HG03520 (cell line): ENCODE measurements at regions not wholly inside any gene's neighbourhood (a gene's known extent, or its start where the extent isn't known, plus 50 kb on each side); places are given as distances from the start of the nearest gene placed in this dataset.
"Not testable (repeated sequence)": the region's sequence is repeated elsewhere in the genome, so short reads cannot be mapped to it uniquely, and the experiment has no call there.

Experiments
- ATAC-seq: cut with Tn5 transposase; IDR thresholded peaks from one replicate; pipeline ENCODE4 v1.9.1; 2021; ENCODE audit warnings: mild to moderate bottlenecking, moderate library complexity; ENCODE audit not compliant: unreplicated experiment

GRCh38 chr6:93849857-93850256, 430.5 kb upstream of the EPHA7 start:
- no peak for ATAC-seq

- no peak for ATAC-seq
These were observed 428.8 kb upstream of the EPHA7 start for GRCh38 chr6:93848031-93848742.

GRCh38 chr6:93842178-93842577, 422.8 kb upstream of the EPHA7 start:
- ATAC-seq, result no peak

GRCh38 chr6:93835451-93836145, 416.2 kb upstream of the EPHA7 start:
- not testable (repeated sequence) for ATAC-seq

GRCh38 chr6:93835026-93835425, 415.7 kb upstream of the EPHA7 start:
- ATAC-seq, result not testable (repeated sequence)

GRCh38 chr6:93833326-93833725, 414.0 kb upstream of the EPHA7 start:
- ATAC-seq, result not testable (repeated sequence)

GRCh38 chr6:93829757-93830156, 410.4 kb upstream of the EPHA7 start:
- ATAC-seq, result not testable (repeated sequence)

GRCh38 chr6:93829009-93829408, 409.6 kb upstream of the EPHA7 start:
- ATAC-seq, result no peak

GRCh38 chr6:93828553-93828952, 409.2 kb upstream of the EPHA7 start:
- ATAC-seq, result no peak

- no peak for ATAC-seq
These were observed 408.4 kb upstream of the EPHA7 start for GRCh38 chr6:93827728-93828127.

GRCh38 chr6:93825950-93826349, 406.6 kb upstream of the EPHA7 start:
- no peak for ATAC-seq

- ATAC-seq, result no peak
These were observed 404.1 kb upstream of the EPHA7 start for GRCh38 chr6:93823489-93823888.

- ATAC-seq, result no peak
These were observed 403.3 kb upstream of the EPHA7 start for GRCh38 chr6:93822434-93823265.

- no peak for ATAC-seq
These were observed 402.6 kb upstream of the EPHA7 start for GRCh38 chr6:93821953-93822352.

GRCh38 chr6:93820465-93821082, 401.2 kb upstream of the EPHA7 start:
- no peak for ATAC-seq

GRCh38 chr6:93819189-93819588, 399.8 kb upstream of the EPHA7 start:
- ATAC-seq, result no peak

- ATAC-seq, result no peak
These were observed 398.6 kb upstream of the EPHA7 start for GRCh38 chr6:93817937-93818336.

GRCh38 chr6:93806409-93807270, 387.3 kb upstream of the EPHA7 start:
- ATAC-seq, result no peak

- no peak for ATAC-seq
These were observed 381.9 kb upstream of the EPHA7 start for GRCh38 chr6:93801101-93801847.

- ATAC-seq, result no peak
These were observed 379.9 kb upstream of the EPHA7 start for GRCh38 chr6:93799226-93799625.
